GM19397 (cell line): ENCODE measurements at regions not wholly inside any gene's neighbourhood (a gene's known extent, or its start where the extent isn't known, plus 50 kb on each side); places are given as distances from the start of the nearest gene placed in this dataset.

Source experiments
- ATAC-seq: cut with Tn5 transposase; IDR thresholded peaks from one replicate; pipeline ENCODE4 v1.9.1; 2021; ENCODE audit warnings: mild to moderate bottlenecking, moderate library complexity; ENCODE audit not compliant: unreplicated experiment

DNA sequence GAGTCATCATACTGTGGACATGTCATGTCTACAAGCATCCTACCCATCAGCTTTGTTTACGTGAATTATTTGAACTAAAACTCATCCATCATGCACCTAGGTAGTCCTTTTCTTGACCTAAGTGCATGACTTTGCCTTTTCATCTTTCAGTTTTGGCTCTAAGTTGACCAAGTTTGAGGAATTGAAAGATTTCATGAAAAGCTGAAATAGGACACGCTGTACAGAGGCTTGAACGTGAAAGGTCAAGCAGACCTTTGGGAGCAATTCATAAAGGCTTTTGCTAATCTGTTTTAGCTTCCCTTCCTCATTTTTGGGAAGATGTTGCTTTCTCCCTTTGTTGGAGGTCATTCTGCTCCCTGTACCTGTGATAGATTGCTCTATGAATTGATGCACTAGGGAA lies 55.1 kb upstream of the MLIP start:
- ATAC-seq = no peak

GRCh38 chr6:54057058-54057457 lies 54.2 kb upstream of the MLIP start:
- no peak for ATAC-seq

GRCh38 chr6:54058236-54058635 lies 53.0 kb upstream of the MLIP start:
- no peak for ATAC-seq

- no peak for ATAC-seq
These were observed 51.6 kb upstream of the MLIP start for GRCh38 chr6:54059683-54060082.

DNA sequence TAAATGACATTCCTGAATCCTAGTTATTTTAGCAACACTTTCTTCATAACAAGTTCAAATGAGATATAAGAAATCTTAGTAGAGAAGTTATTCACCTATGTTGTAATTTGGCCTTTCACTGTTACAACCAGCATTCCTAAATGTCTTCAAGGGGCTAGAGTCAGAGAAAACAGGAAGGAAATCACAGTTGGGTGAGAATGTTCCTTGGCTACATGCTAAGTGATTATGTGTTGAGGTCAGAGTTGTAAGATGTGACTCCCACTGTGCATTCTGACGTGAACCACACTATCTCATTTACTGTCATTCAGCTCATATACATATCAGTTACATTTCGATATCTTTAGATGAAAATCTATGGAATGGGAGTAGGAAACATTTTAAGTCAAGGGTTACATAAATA lies 51.0 kb upstream of the MLIP start:
- no peak for ATAC-seq
